ENCODE measurements at regions not wholly inside any gene's neighbourhood (a gene's known extent, or its start where the extent isn't known, plus 50 kb on each side); places are given as distances from the start of the nearest gene placed in this dataset.

- peaks cover 3% of the 10 kb centered on the region for H3K36me3 Mint-ChIP-seq
- no peak overlapping the region for H3K27ac Mint-ChIP-seq
- POLR2A ChIA-PET = no interaction called here
- CTCF ChIA-PET = no interaction called here
- H3K4me1 Mint-ChIP-seq = peaks cover 19% of the 10 kb centered on the region
- ATAC-seq (no peak), DNase-seq (ENCODE audit: low spot score) (no peak)
- H3K27me3 Mint-ChIP-seq (ENCODE audit: low read depth) = no peaks in the 10 kb centered on the region
- no peak overlapping the region for H3K4me3 Mint-ChIP-seq
- no peak for TF ChIP-seq ZBTB21 (CRISPR knock-in tag; IDR thresholded peaks at IDR 0.05; ENCODE audit: borderline replicate concordance)
- TF ChIP-seq JAZF1 (CRISPR knock-in tag; IDR thresholded peaks at IDR 0.05) = no peak
- TF ChIP-seq NFE2L1 (CRISPR knock-in tag; IDR thresholded peaks at IDR 0.05) = no peak
- TF ChIP-seq ZNF671 (CRISPR knock-in tag; IDR thresholded peaks at IDR 0.05) = no peak
- TF ChIP-seq OVOL2 (CRISPR knock-in tag; IDR thresholded peaks at IDR 0.05; ENCODE audit: borderline replicate concordance) = no peak
- no peak for TF ChIP-seq NFATC4 (CRISPR knock-in tag; IDR thresholded peaks at IDR 0.05)
- no peak for TF ChIP-seq ZNF317 (CRISPR knock-in tag; IDR thresholded peaks at IDR 0.05; ENCODE audit: borderline replicate concordance, low read depth)
- no peak for TF ChIP-seq ZNF232 (CRISPR knock-in tag; IDR thresholded peaks at IDR 0.05)
- TF ChIP-seq TP53 (CRISPR knock-in tag; IDR thresholded peaks at IDR 0.05) = no peak
- TF ChIP-seq FOXK1 (CRISPR knock-in tag; IDR thresholded peaks at IDR 0.05) = no peak
- TF ChIP-seq CREM (CRISPR knock-in tag; IDR thresholded peaks at IDR 0.05) = no peak
- TF ChIP-seq CBFB (CRISPR knock-in tag; IDR thresholded peaks at IDR 0.05; ENCODE audit: low read depth) = no peak
- no peak for TF ChIP-seq ZBTB43 (CRISPR knock-in tag; IDR thresholded peaks at IDR 0.05)
- no peak for TF ChIP-seq GRHL2 (CRISPR knock-in tag; IDR thresholded peaks at IDR 0.05; ENCODE audit: insufficient replicate concordance, severe bottlenecking)
- TF ChIP-seq E2F4 (CRISPR knock-in tag; IDR thresholded peaks at IDR 0.05; ENCODE audit: borderline replicate concordance, low read depth) = no peak
- TF ChIP-seq ATF3 (CRISPR knock-in tag; conservative IDR thresholded peaks at IDR 0.05) = no peak
- TF ChIP-seq FOXP1 (CRISPR knock-in tag; IDR thresholded peaks at IDR 0.05; ENCODE audit: borderline replicate concordance) = no peak
- TF ChIP-seq PRDM15 (CRISPR knock-in tag; IDR thresholded peaks at IDR 0.05) = no peak
- TF ChIP-seq NR1H2 (CRISPR knock-in tag; IDR thresholded peaks at IDR 0.05) = no peak
- peaks cover 17% of the 10 kb centered on the region for H3K9me3 Mint-ChIP-seq
These were observed 88.2 kb upstream of the STXBP5 start for GRCh38 chr6:147116056-147116455.

- CTCF ChIA-PET = no interaction called here
- H3K27me3 Mint-ChIP-seq (ENCODE audit: low read depth) = no peaks in the 10 kb centered on the region
- ATAC-seq = no peak
- TF ChIP-seq ZNF416 (CRISPR knock-in tag; IDR thresholded peaks at IDR 0.05) (no peak), IRF1 (CRISPR knock-in tag; IDR thresholded peaks at IDR 0.05) (no peak), CTCF (IDR thresholded peaks at IDR 0.05) (no peak), GABPB1 (CRISPR knock-in tag; IDR thresholded peaks at IDR 0.05) (no peak), ATF2 (CRISPR knock-in tag; IDR thresholded peaks at IDR 0.05; ENCODE audit: borderline replicate concordance, low read depth) (no peak), HMGA2 (CRISPR knock-in tag; IDR thresholded peaks at IDR 0.05) (no peak), CREM (CRISPR knock-in tag; IDR thresholded peaks at IDR 0.05) (no peak), JUN (CRISPR knock-in tag; IDR thresholded peaks at IDR 0.05) (no peak), CBFB (CRISPR knock-in tag; IDR thresholded peaks at IDR 0.05; ENCODE audit: low read depth) (no peak), ETV6 (CRISPR knock-in tag; IDR thresholded peaks at IDR 0.05) (no peak)
These were observed 87.2 kb upstream of the STXBP5 start for GRCh38 chr6:147117011-147117410.

More at GRCh38 chr6:147117011-147117410, 87.2 kb upstream of the STXBP5 start:
- DNase-seq (ENCODE audit: low spot score) = no peak
- POLR2A ChIA-PET = no interaction called here
- H3K4me1 Mint-ChIP-seq = peaks cover 19% of the 10 kb centered on the region
- H3K4me3 Mint-ChIP-seq = no peak overlapping the region
- no peak overlapping the region for H3K27ac Mint-ChIP-seq
- H3K9me3 Mint-ChIP-seq = peaks cover 17% of the 10 kb centered on the region
- H3K36me3 Mint-ChIP-seq = peaks cover 3% of the 10 kb centered on the region

Measured in WTC11 (cell line).